Cerebellar cortex (tissue), 1 donor: ENCODE measurements at regions not wholly inside any gene's neighbourhood (a gene's known extent, or its start where the extent isn't known, plus 50 kb on each side); places are given as distances from the start of the nearest gene placed in this dataset.

Source experiments
- DNase-seq: peaks from one replicate; pipeline ENCODE4 v3.0.0-alpha.2; 2015; ENCODE audit warnings: low spot score

GRCh38 chr4:57249083-57249482, 138.9 kb upstream of the IGFBP7 start:
- DNase-seq, result no peak

GRCh38 chr4:57243076-57243475, 132.9 kb upstream of the IGFBP7 start:
- no peak for DNase-seq

GRCh38 chr4:57234252-57234775, 124.1 kb upstream of the IGFBP7 start:
- no peak for DNase-seq

- DNase-seq, result no peak
Observed at GRCh38 chr4:57233386-57233785, 123.2 kb upstream of the IGFBP7 start.

- DNase-seq, result no peak
Observed at GRCh38 chr4:57231781-57232180, 121.6 kb upstream of the IGFBP7 start.

- no peak for DNase-seq
Observed at GRCh38 chr4:57220734-57221133, 110.5 kb upstream of the IGFBP7 start.

GRCh38 chr4:57220172-57220571, 110.0 kb upstream of the IGFBP7 start:
- DNase-seq, result no peak

GRCh38 chr4:57219431-57219830, 109.2 kb upstream of the IGFBP7 start:
- no peak for DNase-seq

- DNase-seq, result no peak
Observed at GRCh38 chr4:57214654-57215411, 104.6 kb upstream of the IGFBP7 start.

GRCh38 chr4:57211131-57211530, 100.9 kb upstream of the IGFBP7 start:
- no peak for DNase-seq

GRCh38 chr4:57206172-57206571, 96.0 kb upstream of the IGFBP7 start:
- no peak for DNase-seq

GRCh38 chr4:57205580-57205979, 95.4 kb upstream of the IGFBP7 start:
- DNase-seq, result no peak

- no peak for DNase-seq
Observed at GRCh38 chr4:57200799-57201327, 90.7 kb upstream of the IGFBP7 start.

- no peak for DNase-seq
Observed at GRCh38 chr4:57199267-57199666, 89.1 kb upstream of the IGFBP7 start.

GRCh38 chr4:57195622-57196021, 85.4 kb upstream of the IGFBP7 start:
- DNase-seq, result no peak

GRCh38 chr4:57194068-57194611, 84.0 kb upstream of the IGFBP7 start:
- no peak for DNase-seq

GRCh38 chr4:57193209-57193810, 83.1 kb upstream of the IGFBP7 start:
- no peak for DNase-seq

- DNase-seq, result no peak
Observed at GRCh38 chr4:57191523-57192034, 81.4 kb upstream of the IGFBP7 start.

- peak; percentile 12 for DNase-seq
Observed at GRCh38 chr4:57190601-57191481, 80.7 kb upstream of the IGFBP7 start.

- DNase-seq, result no peak
Observed at GRCh38 chr4:57187246-57187645, 77.1 kb upstream of the IGFBP7 start.

- DNase-seq, result no peak
Observed at GRCh38 chr4:57184378-57185029, 74.3 kb upstream of the IGFBP7 start.
